NT2/D1 (cell line): ENCODE measurements at regions not wholly inside any gene's neighbourhood (a gene's known extent, or its start where the extent isn't known, plus 50 kb on each side); places are given as distances from the start of the nearest gene placed in this dataset.

Experiments
- SUZ12 ChIP-seq: IDR thresholded peaks from 2 replicates; pipeline ENCODE4 v1.6.1; 2011; ENCODE audit not compliant: insufficient read length, insufficient read depth; ENCODE audit errors: extremely low read depth
- YY1 ChIP-seq: IDR thresholded peaks from 2 replicates; pipeline ENCODE4 v1.6.1; 2011; ENCODE audit not compliant: insufficient read length, insufficient read depth

DNA sequence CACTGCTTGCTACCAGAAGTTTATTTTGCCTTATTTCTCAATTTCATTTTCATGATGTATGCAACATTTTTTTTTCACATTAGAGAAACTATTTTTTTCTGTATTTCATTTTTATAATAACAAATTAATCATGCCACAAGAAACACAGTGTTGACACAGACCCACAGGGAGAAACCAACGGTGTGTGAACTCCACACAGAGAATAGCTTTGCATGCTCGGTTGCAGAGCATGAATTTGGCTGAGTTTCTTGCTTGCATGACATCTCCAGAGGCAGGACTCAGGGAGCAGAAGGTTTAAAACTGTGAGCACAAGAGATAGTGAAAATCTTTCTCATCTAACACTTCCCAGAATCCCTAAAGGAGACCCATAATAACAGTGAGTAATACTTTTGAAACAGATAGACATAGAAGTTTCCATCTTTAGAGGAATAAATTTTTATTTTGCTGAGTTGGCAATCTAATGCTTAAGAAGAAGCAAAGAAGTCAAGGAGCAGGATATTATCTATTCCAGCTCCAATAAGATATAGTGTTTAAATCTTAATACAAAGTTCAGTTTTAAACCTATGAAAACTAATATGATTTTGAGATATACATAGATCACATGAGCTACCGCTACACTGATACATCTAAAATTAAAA lies 890.9 kb downstream of the MRPL39 start:
- TF ChIP-seq YY1, result no peak
- no peak for TF ChIP-seq SUZ12
